ENCODE measurements at regions not wholly inside any gene's neighbourhood (a gene's known extent, or its start where the extent isn't known, plus 50 kb on each side); places are given as distances from the start of the nearest gene placed in this dataset.

GRCh38 chr12:132406493-132407450 lies 77.4 kb upstream of the GALNT9 start:
- TF ChIP-seq POLR2A (IDR thresholded peaks at IDR 0.05; ENCODE audit: low read depth) (no peak), CTCF (IDR thresholded peaks at IDR 0.05) (no peak)

Data from esophagus muscularis mucosa (tissue), 3 donors.